SK-N-MC (cell line): ENCODE measurements at regions not wholly inside any gene's neighbourhood (a gene's known extent, or its start where the extent isn't known, plus 50 kb on each side); places are given as distances from the start of the nearest gene placed in this dataset.

Source experiments
- EZH2 ChIP-seq: fragments of 200-600 bp; sonication (generic); IDR thresholded peaks from one replicate; pipeline ENCODE4 v1.6.1; 2017; ENCODE audit warnings: antibody characterized with exemption
- FOXP2 ChIP-seq: optimal IDR thresholded peaks from 2 replicates; pipeline ENCODE3; 2011; ENCODE audit warnings: mild to moderate bottlenecking, moderate library complexity; ENCODE audit not compliant: insufficient read depth; ENCODE audit errors: extremely low read length, control extremely low read depth
- POLR2AphosphoS5 ChIP-seq: IDR thresholded peaks from 2 replicates; pipeline ENCODE4 v1.6.1; 2012; ENCODE audit warnings: mild to moderate bottlenecking, low read depth, low read length, borderline replicate concordance

DNA sequence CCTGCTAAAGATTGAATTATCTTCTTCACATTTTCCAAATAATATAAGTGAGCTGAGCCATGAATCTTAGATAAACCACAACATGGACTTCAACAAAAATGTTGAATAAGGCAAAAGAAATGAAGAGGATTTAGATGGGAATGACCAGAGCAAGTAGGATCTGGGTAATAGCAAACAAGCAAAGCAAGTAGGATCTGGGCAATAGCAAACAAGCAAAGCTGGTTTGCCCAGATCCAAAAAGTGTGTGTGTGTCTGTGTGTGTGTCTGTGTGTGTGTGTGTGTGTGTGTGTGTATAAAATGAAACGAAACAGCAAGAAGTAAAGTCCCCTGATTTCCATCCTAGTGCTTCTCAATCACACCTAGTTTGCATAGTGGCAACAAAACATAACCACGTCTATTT, 549.1 kb downstream of the RERGL start:
- TF ChIP-seq POLR2AphosphoS5 (no peak), EZH2 (no peak), FOXP2 (no peak)
